GM12874 (cell line): ENCODE measurements at regions not wholly inside any gene's neighbourhood (a gene's known extent, or its start where the extent isn't known, plus 50 kb on each side); places are given as distances from the start of the nearest gene placed in this dataset.

ENCODE experiments used
- CTCF ChIP-seq: IDR thresholded peaks from 2 replicates; pipeline ENCODE4 v1.5.1; 2011; ENCODE audit warnings: low read depth, mild to moderate bottlenecking, control low read depth, low read length, moderate library complexity; ENCODE audit not compliant: insufficient read depth

GRCh38 chr13:22263185-22263584, 592.3 kb downstream of the FGF9 start:
- TF ChIP-seq CTCF = no peak

- no peak for TF ChIP-seq CTCF
Observed at GRCh38 chr13:22265563-22265962, 594.7 kb downstream of the FGF9 start.

- no peak for TF ChIP-seq CTCF
Observed at GRCh38 chr13:22270881-22271280, 600.0 kb downstream of the FGF9 start.

- TF ChIP-seq CTCF = no peak
Observed at GRCh38 chr13:22271903-22272302, 601.0 kb downstream of the FGF9 start.

- TF ChIP-seq CTCF = no peak
Observed at GRCh38 chr13:22275393-22275792, 604.5 kb downstream of the FGF9 start.

GRCh38 chr13:22276616-22277015, 605.7 kb downstream of the FGF9 start:
- TF ChIP-seq CTCF = no peak

- peak; percentile 31; the same call in 1 of the 2 replicates for TF ChIP-seq CTCF
Observed at GRCh38 chr13:22278336-22278929, 607.6 kb downstream of the FGF9 start.
